ENCODE measurements at regions not wholly inside any gene's neighbourhood (a gene's known extent, or its start where the extent isn't known, plus 50 kb on each side); places are given as distances from the start of the nearest gene placed in this dataset.

GRCh38 chr1:25100151-25100833, 132.0 kb downstream of the SYF2 start:
- Histone ChIP-seq H3K27me3 (peaks cover 0 to 8% (median 0%) of the 10 kb centered on the region in 3 donors), H3K4me1 (no peaks in the 10 kb centered on the region), H3K36me3 (no peaks in the 10 kb centered on the region), H3K4me3 (no peak overlapping the region), H3K27ac (no peak overlapping the region), H3K9me3 (no peaks in the 10 kb centered on the region)
- in situ Hi-C loops (cut with MboI; ENCODE audit: low sequenced_read_pairs in 4 of 4) = loop anchor here in 1 of 4 donors (10.0 kb wide), 2 partner anchors 165 to 245 kb away; partner anchors contain the start of gene RUNX3
- ATAC-seq (no peak), DNase-seq (no peak)
- intact Hi-C loops (cut with DNase I; ENCODE audit: low total_unique reads) = loop anchor here (5.0 kb wide), 1 partner anchor 63 kb away; no protein-coding TSS in a partner anchor
- TF ChIP-seq, protein P1, sequence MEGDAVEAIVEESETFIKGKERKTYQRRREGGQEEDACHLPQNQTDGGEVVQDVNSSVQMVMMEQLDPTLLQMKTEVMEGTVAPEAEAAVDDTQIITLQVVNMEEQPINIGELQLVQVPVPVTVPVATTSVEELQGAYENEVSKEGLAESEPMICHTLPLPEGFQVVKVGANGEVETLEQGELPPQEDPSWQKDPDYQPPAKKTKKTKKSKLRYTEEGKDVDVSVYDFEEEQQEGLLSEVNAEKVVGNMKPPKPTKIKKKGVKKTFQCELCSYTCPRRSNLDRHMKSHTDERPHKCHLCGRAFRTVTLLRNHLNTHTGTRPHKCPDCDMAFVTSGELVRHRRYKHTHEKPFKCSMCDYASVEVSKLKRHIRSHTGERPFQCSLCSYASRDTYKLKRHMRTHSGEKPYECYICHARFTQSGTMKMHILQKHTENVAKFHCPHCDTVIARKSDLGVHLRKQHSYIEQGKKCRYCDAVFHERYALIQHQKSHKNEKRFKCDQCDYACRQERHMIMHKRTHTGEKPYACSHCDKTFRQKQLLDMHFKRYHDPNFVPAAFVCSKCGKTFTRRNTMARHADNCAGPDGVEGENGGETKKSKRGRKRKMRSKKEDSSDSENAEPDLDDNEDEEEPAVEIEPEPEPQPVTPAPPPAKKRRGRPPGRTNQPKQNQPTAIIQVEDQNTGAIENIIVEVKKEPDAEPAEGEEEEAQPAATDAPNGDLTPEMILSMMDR (IDR thresholded peaks at IDR 0.05 in 4 of 5, conservative IDR thresholded peaks at IDR 0.05 in 1 of 5) = no peak
- TF ChIP-seq POLR2A (IDR thresholded peaks at IDR 0.05) = no peak

- intact Hi-C loops (cut with DNase I; ENCODE audit: low total_unique reads) (no loop called here), in situ Hi-C loops (cut with MboI; ENCODE audit: low sequenced_read_pairs in 4 of 4) (no loop called here)
- Histone ChIP-seq H3K27ac (no peak overlapping the region), H3K27me3 (peaks cover 0 to 8% (median 0%) of the 10 kb centered on the region in 3 donors), H3K4me3 (no peak overlapping the region), H3K36me3 (no peaks in the 10 kb centered on the region), H3K4me1 (no peaks in the 10 kb centered on the region), H3K9me3 (no peaks in the 10 kb centered on the region)
- peak in 1 of 2 donors; percentile 20 for DNase-seq
- no peak for ATAC-seq
- TF ChIP-seq, protein P1 (IDR thresholded peaks at IDR 0.05 in 4 of 5, conservative IDR thresholded peaks at IDR 0.05 in 1 of 5) = no peak
- no peak for TF ChIP-seq POLR2A (IDR thresholded peaks at IDR 0.05)
These were observed 132.9 kb downstream of the SYF2 start for GRCh38 chr1:25099343-25099951.

DNA sequence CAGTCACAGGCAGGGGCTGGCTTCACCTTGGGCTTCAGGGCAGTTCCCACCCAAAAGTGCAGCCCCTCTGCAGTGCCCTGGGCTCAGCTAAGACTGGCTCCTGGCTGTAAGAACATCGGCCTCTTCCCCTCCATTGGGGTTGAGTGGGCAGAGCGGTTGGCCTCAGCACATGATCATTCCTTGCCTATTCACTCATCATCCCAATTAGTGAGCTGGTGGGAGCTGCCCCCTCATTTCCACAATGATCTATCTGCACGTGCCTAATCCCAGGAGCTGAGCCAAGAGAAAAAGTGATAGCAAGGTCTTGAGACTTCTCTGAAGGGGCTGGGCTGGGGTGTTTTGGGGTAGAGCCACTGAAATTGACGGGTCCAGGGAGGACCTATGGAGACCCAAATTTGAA, 133.6 kb downstream of the SYF2 start:
- ATAC-seq (no peak), DNase-seq (no peak)
- TF ChIP-seq POLR2A (IDR thresholded peaks at IDR 0.05) = no peak
- TF ChIP-seq, protein P1 (IDR thresholded peaks at IDR 0.05 in 4 of 5, conservative IDR thresholded peaks at IDR 0.05 in 1 of 5) = no peak
- in situ Hi-C loops (cut with MboI; ENCODE audit: low sequenced_read_pairs in 4 of 4) (no loop called here), intact Hi-C loops (cut with DNase I; ENCODE audit: low total_unique reads) (no loop called here)
- H3K27me3 ChIP-seq = peaks cover 0 to 8% (median 0%) of the 10 kb centered on the region in 3 donors
- no peak overlapping the region for H3K4me3 ChIP-seq
- H3K27ac ChIP-seq = no peak overlapping the region
- H3K4me1 ChIP-seq = no peaks in the 10 kb centered on the region
- H3K9me3 ChIP-seq = no peaks in the 10 kb centered on the region
- no peaks in the 10 kb centered on the region for H3K36me3 ChIP-seq

- TF ChIP-seq, protein P1 (IDR thresholded peaks at IDR 0.05 in 4 of 5, conservative IDR thresholded peaks at IDR 0.05 in 1 of 5) = no peak
- no peak for TF ChIP-seq POLR2A (IDR thresholded peaks at IDR 0.05)
- Histone ChIP-seq H3K4me3 (no peak overlapping the region), H3K9me3 (no peaks in the 10 kb centered on the region), H3K4me1 (no peaks in the 10 kb centered on the region), H3K36me3 (no peaks in the 10 kb centered on the region), H3K27ac (no peak overlapping the region), H3K27me3 (peaks cover 0 to 8% (median 0%) of the 10 kb centered on the region in 3 donors)
- ATAC-seq (no peak), DNase-seq (no peak)
- intact Hi-C loops (cut with DNase I; ENCODE audit: low total_unique reads) = no loop called here
- in situ Hi-C loops (cut with MboI; ENCODE audit: low sequenced_read_pairs in 4 of 4) = no loop called here
These were observed 135.8 kb downstream of the SYF2 start for GRCh38 chr1:25096307-25097150.
